HG03175 (cell line): ENCODE measurements at regions not wholly inside any gene's neighbourhood (a gene's known extent, or its start where the extent isn't known, plus 50 kb on each side); places are given as distances from the start of the nearest gene placed in this dataset.

Experiments used
- ATAC-seq: cut with Tn5 transposase; IDR thresholded peaks from one replicate; pipeline ENCODE4 v1.9.1; 2021; ENCODE audit warnings: mild to moderate bottlenecking, moderate library complexity; ENCODE audit not compliant: unreplicated experiment

GRCh38 chr4:19999775-20000414, 251.8 kb upstream of the SLIT2 start:
- ATAC-seq, result no peak

DNA sequence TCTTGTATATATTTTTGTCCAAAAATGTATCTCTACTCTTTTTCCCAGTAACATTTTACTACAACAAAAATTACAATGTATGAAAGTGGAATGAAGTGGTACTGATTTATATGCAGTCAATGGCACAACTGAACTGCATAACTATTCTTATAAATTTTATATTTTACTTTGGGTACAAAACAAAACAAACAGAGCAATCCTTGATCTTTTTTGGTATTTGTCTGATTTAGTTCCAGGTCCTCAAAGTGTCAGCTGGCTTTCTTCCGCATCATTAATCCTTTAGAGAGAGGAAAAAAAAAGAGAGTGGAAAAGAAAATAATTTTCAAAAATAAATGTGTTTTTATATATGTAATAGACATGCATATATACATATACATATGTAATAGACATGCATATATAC, 252.4 kb upstream of the SLIT2 start:
- no peak for ATAC-seq

- no peak for ATAC-seq
Measured at GRCh38 chr4:19993242-19993641, 258.5 kb upstream of the SLIT2 start.

- ATAC-seq, result no peak
Measured at GRCh38 chr4:19992471-19993093, 259.1 kb upstream of the SLIT2 start.

DNA sequence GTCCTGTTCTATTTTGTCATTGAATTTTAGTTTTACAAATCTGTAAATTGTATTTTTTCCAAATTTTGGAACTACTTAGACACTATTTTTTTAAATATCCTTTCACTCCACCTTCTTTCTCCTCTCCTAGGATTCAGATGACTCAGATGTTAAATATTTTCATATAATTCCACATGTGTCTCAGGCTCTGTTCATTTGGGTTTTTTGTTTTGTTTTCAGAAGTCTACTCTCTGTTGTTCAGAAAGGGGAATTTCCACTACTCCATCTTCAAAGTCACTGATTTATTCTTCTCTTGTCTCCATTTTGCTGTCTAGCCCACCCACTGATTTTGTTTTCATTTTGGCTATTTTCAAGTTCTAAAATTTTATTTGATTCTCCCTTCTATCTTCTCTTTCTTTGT, 264.0 kb upstream of the SLIT2 start:
- no peak for ATAC-seq

GRCh38 chr4:19983072-19983471, 268.6 kb upstream of the SLIT2 start:
- no peak for ATAC-seq

DNA sequence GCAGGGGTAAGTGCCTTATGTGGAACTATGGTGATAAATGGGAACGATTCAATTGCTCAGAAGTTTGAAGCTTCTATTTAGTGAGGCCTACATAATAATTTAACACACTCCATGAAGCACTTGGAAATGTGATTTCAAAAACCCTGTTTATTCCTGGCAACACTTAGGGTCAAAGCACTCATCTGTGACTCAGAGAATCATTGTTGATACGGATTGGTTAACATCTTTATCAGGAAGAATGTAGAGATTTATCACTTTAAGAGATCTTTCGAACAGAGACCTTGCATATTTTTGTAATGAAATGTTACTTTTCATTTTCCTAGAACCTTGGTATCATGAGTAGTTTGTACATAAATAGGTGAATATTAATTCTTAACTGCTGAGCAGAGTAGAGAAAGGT, 269.1 kb upstream of the SLIT2 start:
- ATAC-seq, result no peak

DNA sequence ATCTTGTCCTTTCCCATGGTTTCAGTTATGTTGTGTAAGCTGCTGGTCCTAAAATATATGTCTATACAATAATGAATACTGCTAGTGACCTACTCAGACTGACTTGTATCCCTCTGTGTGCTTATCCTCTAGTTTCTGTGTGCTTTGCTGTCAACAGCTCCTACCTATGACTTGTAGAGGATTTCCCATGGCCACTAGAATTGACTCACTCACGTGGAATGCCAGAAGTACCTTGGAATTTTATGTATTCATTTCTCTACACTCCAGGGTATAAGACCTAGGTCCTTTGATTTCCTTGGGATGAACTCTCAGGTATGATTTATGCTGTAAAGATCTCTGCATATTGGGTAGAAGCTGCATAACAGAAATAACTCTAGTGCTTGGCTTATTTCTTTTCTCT, 279.9 kb upstream of the SLIT2 start:
- no peak for ATAC-seq

DNA sequence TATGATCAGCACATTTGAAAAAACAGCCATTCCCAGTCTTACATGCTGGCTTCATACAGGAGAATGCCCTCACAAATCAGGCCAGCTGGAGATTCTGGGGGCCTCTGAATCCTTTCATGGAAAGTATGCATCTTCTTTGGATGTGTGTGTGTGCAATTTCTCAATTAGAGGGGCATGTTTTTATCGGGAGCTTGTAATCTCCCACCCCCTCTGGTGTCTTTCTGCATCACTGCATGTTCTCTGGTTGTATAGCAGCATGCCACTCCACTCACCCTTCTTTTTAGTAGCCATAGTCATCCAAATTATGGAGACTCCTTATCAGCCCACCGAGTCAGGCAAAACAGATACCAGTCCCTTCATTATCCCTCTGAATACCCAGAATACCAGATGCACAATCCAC, 282.2 kb upstream of the SLIT2 start:
- no peak for ATAC-seq

- no peak for ATAC-seq
Measured at GRCh38 chr4:19961091-19961490, 290.6 kb upstream of the SLIT2 start.

GRCh38 chr4:19958848-19959247, 292.9 kb upstream of the SLIT2 start:
- ATAC-seq, result no peak

DNA sequence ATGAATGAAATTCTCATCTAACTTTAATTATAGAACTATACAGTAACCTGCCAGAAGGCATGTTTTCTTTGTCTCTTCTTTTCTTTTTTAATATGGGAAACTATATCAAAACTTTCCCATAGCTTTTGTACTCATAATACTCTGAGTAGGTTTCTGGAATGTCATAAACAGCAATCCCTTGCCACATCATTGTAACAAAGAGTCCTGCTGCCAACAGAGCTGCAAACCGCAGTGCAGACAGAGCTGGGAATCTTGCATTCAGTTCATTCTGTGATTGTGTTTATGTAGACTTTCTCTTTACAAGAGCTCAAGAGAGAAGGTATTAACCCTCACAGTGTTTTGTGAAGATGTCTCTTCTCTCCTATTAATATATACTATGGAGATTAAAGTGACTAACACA, 304.4 kb upstream of the SLIT2 start:
- ATAC-seq, result no peak

GRCh38 chr4:19945979-19946380, 305.7 kb upstream of the SLIT2 start:
- no peak for ATAC-seq

DNA sequence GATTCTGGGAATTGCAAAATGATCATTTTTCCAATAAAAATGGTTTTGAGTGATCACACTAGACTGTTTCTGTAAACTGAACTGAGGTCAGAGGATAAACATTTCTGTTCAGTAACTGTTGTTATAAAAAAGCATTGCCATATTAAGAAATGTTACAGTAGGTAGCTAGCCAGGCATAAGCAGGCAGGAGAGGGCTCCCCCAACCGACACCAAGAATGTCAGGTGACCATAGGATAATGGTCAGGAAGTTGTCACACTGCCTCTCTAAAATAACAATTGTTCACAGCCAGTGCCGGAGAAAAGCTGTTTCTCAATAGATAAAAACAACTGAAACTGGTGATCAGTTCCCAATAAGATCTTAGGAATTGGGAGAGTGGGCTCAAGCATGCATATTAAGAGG, 306.2 kb upstream of the SLIT2 start:
- no peak for ATAC-seq

DNA sequence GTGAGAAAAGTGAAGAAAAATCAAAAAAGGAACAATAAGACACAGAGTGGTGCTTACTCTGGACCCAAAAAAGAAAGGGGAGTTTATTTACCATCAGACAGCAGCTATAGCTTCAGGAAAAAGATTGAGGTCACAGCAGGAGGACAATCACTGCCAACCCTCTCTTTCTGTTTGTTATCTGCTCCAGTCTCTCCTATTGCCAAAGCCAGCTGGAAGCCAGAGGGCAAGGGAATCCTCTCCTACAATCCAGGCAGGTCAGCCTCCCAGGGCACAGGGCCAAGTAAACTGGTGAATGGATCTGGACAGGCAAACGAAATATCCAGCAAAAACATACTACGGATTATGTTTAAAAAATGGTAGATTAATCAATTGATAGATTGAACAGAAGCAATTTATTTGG, 306.9 kb upstream of the SLIT2 start:
- ATAC-seq, result no peak

GRCh38 chr4:19944251-19944650, 307.5 kb upstream of the SLIT2 start:
- no peak for ATAC-seq

- no peak for ATAC-seq
Measured at GRCh38 chr4:19941434-19941833, 310.3 kb upstream of the SLIT2 start.

DNA sequence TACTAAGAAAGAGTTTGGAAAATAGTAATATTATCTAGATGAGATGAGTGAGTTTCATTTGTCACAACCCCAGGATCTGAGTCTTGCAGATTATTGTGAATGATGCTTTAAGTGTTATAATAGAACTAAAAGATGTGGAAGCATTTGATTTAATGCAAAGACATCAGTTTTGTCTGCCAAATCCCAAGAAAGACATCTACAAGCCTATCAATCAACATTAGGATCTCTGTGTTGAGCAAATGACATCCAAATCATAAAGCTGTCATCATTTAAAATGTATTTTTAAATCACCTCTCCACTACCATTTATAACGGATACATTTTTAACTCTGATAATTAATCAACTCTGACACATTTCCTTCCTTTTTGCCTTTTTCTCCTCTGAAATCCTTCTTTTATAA, 310.8 kb upstream of the SLIT2 start:
- ATAC-seq, result no peak

- ATAC-seq, result no peak
Measured at GRCh38 chr4:19936476-19936875, 315.2 kb upstream of the SLIT2 start.

GRCh38 chr4:19930742-19931141, 321.0 kb upstream of the SLIT2 start:
- ATAC-seq, result no peak

DNA sequence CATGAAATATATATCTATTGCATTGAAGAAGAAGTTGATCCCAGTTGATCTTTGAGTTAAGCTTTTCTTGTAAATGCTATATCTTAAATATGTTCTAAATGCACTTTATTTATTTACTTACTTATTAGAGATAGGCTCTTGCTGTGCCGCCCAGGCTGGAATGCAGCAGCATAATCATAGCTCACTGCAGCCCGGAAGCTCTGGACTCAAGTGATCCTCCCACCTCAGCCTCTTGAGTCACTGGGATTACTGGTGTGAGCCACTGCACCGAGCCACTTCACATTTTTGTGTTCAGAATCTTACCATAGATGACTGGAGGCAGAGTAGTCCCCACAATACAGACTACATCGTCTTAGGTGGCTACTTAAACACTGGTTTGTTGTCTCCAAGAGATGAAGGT, 324.3 kb upstream of the SLIT2 start:
- ATAC-seq, result no peak

- ATAC-seq, result no peak
Measured at GRCh38 chr4:19925516-19925915, 326.2 kb upstream of the SLIT2 start.

- no peak for ATAC-seq
Measured at GRCh38 chr4:19924761-19925160, 326.9 kb upstream of the SLIT2 start.
